ENCODE measurements at regions not wholly inside any gene's neighbourhood (a gene's known extent, or its start where the extent isn't known, plus 50 kb on each side); places are given as distances from the start of the nearest gene placed in this dataset.

DNA sequence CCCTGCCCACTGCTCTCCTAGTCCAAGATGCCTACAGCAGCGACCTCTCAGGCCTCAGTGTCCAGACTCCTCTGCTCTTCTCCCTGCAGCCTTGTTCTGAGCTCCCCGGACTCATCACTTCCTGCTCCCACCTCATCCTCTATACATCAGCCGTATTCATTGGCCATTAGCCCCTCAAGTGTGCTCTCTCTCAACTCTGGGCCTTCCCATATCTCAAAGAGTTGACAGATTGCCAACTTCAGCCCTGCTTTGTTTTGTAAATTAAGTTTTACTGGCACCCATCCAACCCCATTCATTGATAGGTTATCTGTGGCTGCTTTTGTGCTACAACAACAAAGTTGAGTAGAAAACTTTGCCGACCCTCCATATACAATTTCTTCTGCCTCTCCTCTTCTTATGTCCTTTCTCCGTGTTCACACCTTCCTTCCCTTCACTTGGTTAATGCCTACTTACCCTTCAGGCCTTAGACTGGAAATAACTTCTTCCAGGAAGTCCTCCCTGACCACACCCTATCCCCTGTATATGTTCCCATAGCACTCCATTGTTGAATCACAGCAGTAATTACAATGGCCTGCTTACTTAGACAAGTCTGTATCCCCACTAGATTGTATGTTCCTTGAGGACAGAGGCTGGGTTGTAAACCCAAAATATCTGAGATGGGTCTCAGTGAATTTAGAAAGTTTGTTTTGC lies 63.4 kb upstream of the TANC2 start:
- TF ChIP-seq, protein P1, sequence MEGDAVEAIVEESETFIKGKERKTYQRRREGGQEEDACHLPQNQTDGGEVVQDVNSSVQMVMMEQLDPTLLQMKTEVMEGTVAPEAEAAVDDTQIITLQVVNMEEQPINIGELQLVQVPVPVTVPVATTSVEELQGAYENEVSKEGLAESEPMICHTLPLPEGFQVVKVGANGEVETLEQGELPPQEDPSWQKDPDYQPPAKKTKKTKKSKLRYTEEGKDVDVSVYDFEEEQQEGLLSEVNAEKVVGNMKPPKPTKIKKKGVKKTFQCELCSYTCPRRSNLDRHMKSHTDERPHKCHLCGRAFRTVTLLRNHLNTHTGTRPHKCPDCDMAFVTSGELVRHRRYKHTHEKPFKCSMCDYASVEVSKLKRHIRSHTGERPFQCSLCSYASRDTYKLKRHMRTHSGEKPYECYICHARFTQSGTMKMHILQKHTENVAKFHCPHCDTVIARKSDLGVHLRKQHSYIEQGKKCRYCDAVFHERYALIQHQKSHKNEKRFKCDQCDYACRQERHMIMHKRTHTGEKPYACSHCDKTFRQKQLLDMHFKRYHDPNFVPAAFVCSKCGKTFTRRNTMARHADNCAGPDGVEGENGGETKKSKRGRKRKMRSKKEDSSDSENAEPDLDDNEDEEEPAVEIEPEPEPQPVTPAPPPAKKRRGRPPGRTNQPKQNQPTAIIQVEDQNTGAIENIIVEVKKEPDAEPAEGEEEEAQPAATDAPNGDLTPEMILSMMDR (IDR thresholded peaks at IDR 0.05 in 8 of 11, conservative IDR thresholded peaks at IDR 0.05 in 3 of 11): no peak
- no peak for TF ChIP-seq POLR2A (IDR thresholded peaks at IDR 0.05)

All from spleen (tissue), 7 donors.